ENCODE measurements at regions not wholly inside any gene's neighbourhood (a gene's known extent, or its start where the extent isn't known, plus 50 kb on each side); places are given as distances from the start of the nearest gene placed in this dataset.
A peak's percentile ranks its signal among the peaks of the same experiment; 100 is the strongest.

DNA sequence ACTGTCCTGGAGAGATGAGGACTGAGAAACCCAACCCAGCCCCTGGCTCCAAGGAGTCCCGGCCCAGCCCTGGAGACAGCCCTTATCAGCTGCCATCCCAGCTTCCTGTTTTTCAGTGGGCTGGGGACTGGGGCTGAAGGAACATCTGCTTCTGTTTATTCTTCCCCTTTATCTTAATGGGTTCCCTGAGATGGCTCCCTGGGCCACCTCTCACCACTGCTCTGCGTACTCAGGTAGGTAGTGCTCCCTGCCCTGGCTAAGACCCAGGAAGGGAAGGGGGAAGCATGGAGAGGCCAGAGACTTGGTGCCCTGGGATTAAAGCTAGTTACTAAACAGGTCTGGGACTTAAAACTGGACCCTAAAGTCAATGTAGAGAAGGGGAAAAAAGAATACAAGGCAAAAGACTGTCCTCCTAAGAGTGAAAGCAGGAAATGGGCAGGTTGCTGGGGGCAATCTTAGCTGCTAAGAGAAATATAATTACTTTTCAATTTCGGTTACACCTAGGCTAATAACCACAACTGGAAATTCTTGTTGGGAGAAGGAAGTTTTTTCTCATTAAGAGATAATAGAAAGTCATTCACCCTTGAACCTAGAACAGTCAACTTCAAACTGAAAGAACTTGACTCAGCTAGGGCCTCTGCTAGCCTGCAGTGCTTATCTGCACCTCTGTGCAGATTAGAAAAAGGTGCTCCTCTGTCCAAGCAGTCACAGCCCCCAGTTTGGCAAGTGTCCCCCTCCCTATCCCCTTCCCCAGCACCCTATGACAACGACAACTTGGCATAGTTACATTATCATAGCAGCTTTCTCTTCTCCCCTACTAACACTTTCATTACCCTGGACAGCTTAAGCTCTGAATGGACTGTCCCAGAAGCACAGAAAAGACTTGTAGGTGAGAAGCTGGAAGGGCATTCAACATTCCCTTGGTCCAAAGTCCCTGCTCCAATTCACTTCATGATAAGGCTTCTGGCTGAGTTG lies 65.6 kb upstream of the KDM7A start:
- DNase-seq (ENCODE audit: low read depth), result no peak

DNA sequence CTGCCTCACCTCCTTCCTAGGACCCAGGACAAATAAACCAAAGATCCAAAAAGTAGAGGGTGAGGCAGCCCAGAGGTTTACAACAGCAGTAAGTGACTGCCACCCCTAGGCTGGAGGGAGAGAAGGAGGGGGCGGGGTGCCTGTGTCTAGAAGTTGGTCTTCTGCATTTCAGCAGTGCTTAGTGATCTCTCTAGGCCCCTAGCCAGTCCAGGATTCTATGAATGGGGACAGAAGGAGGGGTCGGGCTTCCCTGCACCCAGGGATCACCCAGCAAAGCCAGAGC lies 62.8 kb upstream of the KDM7A start:
- no peak for DNase-seq (ENCODE audit: low read depth)

DNA sequence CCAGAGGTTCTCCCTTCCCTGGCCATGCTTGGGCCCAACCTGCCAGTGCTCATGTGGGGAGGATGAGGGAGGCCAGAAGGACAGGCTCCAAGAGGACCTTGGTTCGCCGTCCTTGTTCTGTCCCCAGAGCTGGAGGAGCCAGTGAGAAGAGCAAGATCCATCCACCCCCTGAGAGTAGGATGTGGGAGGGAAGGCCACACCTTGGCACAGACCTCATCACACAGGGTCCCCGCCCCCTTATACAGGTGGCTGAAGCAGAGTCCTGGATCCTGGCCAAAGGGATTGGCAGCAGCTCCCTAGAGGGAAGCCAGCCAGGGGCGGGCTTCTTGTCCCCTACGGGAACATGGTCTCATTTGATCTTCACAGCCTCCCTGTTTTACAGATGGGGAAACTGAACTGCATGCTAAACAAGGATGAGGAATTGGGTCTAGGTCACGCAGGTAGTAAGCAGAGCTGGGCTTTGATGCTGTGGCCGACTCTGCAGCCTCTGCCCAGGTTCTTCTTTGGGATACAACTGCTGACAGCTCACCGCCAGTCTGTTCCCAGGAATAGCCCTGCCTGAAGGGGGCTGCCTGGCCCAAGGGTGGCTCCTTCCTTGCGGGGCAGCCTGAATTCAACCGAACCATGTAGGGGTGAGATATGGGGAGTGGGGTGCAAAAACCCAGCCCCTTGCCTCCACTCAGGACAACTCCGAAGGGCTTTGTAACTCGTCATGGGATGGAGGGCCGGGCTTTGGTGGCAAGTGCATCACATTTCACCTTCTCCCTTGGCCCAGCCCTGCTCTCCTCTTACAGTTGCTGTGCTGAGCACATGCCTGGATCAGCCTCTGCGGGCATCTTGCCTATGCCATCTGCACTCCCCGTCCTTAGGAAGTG lies 62.2 kb upstream of the KDM7A start:
- DNase-seq (ENCODE audit: low read depth), result no peak

DNA sequence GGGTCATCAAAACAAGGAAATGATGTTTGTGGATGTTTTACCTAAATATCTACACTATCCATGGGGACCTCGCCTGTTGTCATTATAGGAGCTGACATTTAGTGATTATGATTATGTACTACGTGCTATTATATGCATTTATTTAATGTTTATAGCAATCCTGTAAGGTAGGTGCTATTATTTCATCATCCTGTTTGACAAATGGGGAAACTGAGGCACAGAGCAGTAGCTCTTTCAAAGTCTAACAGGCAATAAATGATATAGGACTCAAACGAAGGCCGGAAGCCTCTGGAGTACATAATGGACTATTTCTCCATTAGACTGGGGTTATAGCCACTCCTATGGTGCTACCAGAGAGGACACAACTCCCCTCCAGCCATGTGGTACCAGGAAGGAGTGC lies 60.6 kb upstream of the KDM7A start:
- no peak for DNase-seq (ENCODE audit: low read depth)

DNA sequence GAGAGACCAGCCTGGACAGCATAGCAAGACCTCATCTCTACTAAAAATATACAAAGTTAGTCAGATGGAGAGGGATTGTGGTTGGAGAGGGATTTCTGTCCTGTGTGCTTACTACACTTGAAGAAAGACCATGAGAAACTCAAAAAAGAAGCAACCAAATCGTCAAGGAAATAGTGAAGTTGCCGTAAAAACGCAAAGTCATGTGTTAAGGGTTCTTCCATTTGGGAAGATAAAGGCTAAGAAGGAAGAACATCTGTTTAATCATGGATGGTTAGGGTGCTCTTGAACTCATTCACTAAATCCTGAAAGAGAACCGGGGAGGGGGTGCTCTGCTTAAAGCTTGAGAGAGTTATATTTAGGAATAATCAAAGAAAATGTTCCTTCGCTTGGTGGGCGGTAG lies 59.8 kb upstream of the KDM7A start:
- no peak for DNase-seq (ENCODE audit: low read depth)

DNA sequence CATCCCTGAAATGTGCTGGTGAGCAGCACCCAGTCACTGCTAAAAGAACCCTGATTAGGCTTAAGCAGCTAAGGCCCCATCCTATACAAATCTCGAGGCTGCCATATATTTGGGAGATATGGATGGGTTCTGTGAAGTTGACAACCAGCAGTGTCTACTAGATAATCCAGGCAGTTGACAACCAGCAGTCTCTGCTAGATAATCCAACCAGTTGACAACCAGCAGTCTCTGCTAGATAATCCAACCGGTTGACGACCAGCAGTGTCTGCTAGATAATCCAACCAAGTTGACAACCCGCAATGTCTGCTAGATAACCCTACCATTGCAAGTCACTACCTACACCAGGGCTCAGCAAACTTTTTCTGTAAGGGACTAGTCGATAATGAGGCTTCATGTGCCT lies 58.3 kb upstream of the KDM7A start:
- no peak for DNase-seq (ENCODE audit: low read depth)

DNA sequence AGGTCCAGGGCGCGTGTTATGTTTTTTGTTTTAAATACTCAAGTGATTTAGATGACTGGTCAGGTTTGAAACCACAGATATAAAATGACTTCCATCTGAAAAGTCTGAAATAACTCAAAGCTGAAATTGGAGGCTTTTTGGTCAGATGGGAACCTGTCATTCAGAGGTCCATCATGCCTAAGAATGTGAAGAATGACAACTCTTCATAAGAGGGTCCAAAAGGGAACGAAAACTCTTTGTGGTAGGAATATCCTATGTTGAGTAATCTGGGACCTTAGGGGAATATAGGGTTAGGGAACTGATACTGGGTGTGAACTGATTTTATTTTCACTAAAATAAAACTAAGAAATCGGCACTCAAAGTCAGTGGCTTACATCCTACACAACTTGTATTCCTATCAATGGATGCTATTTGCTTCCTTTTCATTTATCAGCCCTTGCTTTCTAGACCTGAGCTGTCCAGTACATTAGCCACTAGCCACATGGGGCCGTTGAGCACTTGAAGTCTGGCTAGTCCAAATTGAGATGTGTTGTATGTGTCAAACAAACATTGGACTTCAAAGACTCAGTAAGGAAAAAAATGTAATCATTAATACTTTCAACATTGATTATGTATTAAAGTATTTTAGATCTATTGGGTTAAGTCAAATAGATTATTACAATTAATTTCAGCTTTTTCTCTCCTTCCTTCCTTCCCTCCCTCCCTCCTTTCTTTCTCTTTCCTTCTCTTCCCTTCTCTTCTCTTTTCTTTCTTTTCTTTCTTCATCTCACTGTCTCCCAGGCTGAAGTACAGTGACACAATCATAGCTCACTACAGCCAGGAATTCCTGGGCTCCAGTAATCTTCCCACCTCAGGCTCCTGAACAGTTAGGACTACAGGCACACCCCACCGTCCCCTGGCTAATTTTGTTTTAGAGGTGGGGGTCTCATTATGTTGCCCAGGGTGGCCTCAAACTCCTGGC lies 56.5 kb upstream of the KDM7A start:
- no peak for DNase-seq (ENCODE audit: low read depth)

DNA sequence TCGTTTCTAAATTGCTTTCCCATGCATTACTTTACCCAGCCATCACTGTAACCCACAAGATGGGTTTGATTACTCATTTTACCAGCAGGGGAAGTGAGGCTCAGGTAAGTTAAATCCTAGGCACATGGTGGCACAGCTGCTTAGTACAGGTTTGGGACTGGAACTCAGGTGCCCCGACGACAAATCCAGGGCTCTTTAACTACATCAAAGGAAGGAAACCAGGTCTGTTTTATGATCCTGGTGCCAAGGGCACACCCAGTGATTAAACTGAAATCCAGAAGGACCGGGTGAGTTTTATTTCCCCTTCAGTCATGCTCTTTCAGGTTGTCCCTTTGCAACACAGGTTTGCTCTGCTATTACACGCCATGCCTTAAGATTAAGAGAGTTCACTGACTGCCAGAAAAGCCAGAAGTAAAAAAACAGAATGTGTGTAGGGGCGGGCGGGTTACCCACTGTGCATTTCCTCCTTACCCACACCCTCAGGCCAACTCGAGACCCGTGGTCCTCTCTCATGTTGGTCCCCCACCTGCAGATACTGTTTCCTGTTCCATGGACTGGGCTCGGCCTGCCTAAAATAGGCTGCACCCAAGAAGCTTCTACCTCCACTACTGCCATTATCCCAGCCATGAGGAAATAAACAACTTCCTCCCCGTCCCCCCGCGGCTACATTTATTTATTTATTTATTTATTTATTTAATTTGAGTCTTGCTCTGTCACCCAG lies 55.1 kb upstream of the KDM7A start:
- no peak for DNase-seq (ENCODE audit: low read depth)

DNA sequence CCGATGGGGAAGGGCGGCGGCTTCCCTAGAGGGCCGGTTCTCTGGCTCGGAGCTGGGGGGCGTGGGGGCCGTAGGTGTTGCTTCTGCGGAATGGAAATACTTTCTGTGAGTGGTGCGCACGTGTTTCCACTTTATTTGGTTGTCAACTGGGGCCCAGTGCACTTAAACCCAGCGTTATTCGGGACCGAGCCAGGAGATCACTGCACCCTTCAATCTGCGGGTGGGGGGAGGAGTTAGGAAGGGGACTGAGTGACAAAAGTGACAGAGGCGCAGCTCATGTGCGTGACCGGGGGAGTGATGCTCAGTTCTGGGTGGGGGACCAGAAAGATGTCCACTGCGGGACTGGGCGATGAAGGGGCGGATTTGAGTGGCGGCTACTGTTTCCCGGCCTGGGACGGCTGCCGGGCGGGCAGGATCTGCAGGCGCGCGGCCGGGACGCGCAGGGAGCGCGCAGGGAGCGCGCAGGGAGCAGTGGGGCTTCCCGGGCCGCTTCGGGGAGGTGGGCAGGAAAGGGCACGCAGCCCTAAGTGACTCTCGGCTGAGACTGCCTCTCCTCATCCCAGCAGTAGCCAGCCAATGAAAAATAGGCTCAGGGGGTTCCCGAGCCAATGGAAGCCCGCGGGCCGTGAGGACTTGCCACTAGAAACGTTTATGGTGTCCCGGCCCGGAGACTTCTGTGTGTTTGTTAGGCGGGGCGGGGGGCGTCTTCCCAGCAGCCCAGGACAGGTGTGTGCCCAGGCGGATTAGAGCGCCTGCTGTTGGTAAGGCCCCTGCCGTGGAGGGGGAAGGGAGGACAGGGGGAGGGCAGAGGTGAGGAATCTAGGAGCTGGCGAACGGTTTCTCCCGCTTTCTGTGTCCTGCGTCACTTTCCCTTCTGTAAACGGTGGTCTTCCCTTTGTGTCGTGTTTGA lies 54.3 kb upstream of the KDM7A start:
- DNase-seq (ENCODE audit: low read depth), result no peak

DNA sequence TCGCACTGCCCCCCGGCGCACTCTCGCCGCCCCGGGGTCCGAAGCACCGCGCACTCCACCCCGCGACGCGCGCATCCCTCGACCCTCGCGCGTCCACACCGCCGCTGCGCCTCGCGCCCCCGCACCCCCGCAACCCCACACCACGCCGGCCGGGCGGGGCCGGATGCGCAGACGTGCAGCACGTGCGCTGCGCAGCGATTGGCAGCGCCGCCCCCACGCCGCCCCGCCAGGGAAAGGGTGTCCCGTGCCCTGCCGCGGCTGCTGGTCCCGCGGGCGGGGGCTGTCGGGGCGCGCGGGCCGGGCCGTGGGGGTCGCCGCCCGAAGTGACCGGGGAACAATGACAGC lies 53.7 kb upstream of the KDM7A start:
- peak; percentile 42 for DNase-seq (ENCODE audit: low read depth)

DNA sequence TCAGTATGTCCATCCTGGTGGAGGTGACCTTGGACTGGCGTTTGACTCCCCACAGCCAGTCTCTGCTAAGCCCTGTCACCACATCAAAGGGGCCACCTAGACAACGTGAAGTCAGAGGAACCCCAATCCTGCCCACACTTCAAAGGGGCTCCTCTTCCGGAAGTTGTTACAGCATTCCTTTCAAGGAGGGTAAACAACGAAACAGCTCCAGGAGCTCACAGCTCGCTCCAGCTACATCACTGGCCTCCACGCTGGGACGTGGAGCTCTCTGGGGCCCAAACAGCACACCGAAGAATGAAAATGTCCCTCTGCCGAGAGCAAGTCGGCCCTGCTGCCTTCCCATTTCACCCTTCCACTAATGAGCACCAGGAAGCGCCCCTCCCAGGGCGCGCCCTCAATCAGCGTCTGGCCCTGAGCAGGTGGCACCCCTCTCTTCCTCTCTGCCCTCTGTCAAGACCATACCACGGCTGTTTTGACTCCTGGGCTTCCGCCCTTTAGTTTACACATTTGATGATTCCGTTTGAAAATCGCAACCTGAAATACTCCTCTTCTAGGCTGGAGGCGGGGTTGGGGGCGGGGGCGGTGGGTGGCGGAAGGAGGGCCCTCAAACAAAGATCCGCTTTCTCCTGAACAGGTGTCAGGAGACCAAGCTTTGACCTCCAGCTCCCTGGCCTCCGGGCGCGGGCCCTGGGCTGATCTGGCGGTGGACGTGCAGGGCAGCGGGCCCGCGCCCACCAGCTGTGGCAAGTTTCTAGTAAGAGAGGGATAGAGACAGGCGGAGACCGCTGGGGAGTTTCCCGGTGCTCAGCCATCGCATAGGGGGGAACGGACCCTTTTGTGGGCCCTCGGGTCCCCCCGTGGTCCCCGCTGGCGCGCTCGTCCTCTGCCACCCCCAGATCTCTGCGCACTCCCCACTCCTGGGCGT lies 53.1 kb upstream of the KDM7A start:
- no peak for DNase-seq (ENCODE audit: low read depth)

DNA sequence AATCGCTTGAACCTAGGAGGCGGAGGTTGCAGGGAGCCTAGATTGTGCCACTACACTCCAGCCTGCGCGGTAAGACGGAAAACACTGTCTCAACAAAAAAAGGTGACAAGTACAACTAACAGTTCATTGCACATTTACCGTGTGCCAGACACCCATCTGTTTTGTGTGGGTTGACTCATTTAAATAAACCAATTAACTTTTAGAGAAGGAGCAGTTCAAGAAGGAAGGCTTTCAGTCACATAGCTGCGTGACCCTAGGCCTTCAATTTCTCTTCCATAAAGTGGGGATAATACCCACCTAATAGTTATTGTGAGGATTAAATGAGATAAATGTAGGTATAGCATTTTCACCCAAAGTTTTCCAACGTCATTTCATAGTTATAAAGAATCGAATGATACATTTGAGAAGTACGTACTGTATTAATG lies 52.3 kb upstream of the KDM7A start:
- DNase-seq (ENCODE audit: low read depth), result no peak

Measured in stimulated activated CD8-positive, alpha-beta memory T cell treated with anti-CD3 and anti-CD28 coated beads, Interleukin-7, amount 100 ng/mL, for 24 hours (primary cell).